ENCODE measurements at regions not wholly inside any gene's neighbourhood (a gene's known extent, or its start where the extent isn't known, plus 50 kb on each side); places are given as distances from the start of the nearest gene placed in this dataset.

DNA sequence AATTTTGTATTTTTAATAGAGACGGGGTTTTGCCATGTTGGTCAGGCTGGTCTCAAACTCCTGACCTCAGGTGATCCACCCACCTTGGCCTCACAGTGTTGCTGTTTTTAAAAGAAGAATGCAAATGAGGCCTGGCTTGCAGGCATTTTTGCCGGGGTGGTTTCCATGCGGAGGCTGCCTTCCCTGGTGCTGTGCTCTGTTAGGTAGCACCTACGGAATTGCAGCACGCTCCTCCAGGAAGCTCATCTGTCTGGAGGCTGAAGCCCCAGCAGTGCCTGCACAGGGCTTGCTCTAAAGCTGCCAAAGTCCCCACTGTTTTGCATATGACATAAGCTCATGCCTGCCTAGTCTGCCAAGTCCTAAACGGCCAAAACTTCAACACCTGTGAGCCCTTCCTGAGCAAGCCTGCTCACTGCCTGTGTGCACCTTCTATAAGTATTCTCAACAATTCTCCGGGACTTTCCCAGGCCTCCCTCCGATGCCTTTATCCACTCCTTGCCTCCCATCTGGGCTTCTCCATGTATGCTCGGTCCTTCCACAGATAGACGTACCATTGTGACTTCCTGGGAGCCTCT is 551.3 kb upstream of the RAB6C start:
- TF ChIP-seq ZNF830 (CRISPR knock-in tag; IDR thresholded peaks at IDR 0.05) (no peak), RAD51 (IDR thresholded peaks at IDR 0.05; ENCODE audit: borderline replicate concordance, low read depth) (no peak), ESRRB (CRISPR knock-in tag; IDR thresholded peaks at IDR 0.05; ENCODE audit: borderline replicate concordance) (no peak), ELF4 (CRISPR knock-in tag; IDR thresholded peaks at IDR 0.05) (no peak), RAD21 (CRISPR knock-in tag; conservative IDR thresholded peaks at IDR 0.05 in 1 of 2, IDR thresholded peaks at IDR 0.05 in 1 of 2) (no peak), CREM (IDR thresholded peaks at IDR 0.05; ENCODE audit: low read depth) (no peak), EP300 (IDR thresholded peaks at IDR 0.05; ENCODE audit: low read length) (no peak), JUNB (CRISPR knock-in tag; conservative IDR thresholded peaks at IDR 0.05) (no peak)
- TF ChIP-seq, protein P1, sequence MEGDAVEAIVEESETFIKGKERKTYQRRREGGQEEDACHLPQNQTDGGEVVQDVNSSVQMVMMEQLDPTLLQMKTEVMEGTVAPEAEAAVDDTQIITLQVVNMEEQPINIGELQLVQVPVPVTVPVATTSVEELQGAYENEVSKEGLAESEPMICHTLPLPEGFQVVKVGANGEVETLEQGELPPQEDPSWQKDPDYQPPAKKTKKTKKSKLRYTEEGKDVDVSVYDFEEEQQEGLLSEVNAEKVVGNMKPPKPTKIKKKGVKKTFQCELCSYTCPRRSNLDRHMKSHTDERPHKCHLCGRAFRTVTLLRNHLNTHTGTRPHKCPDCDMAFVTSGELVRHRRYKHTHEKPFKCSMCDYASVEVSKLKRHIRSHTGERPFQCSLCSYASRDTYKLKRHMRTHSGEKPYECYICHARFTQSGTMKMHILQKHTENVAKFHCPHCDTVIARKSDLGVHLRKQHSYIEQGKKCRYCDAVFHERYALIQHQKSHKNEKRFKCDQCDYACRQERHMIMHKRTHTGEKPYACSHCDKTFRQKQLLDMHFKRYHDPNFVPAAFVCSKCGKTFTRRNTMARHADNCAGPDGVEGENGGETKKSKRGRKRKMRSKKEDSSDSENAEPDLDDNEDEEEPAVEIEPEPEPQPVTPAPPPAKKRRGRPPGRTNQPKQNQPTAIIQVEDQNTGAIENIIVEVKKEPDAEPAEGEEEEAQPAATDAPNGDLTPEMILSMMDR (IDR thresholded peaks at IDR 0.05 in 2 of 3, conservative IDR thresholded peaks at IDR 0.05 in 1 of 3; ENCODE audit: insufficient read depth in 2 of 3, low read depth in 1 of 3, low read length in 3 of 3) = no peak
- TF ChIP-seq, protein P2, sequence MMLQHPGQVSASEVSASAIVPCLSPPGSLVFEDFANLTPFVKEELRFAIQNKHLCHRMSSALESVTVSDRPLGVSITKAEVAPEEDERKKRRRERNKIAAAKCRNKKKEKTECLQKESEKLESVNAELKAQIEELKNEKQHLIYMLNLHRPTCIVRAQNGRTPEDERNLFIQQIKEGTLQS (IDR thresholded peaks at IDR 0.05) = no peak
- TF ChIP-seq, protein P2 (CRISPR knock-in tag; conservative IDR thresholded peaks at IDR 0.05) = no peak
- TF ChIP-seq, protein P3, sequence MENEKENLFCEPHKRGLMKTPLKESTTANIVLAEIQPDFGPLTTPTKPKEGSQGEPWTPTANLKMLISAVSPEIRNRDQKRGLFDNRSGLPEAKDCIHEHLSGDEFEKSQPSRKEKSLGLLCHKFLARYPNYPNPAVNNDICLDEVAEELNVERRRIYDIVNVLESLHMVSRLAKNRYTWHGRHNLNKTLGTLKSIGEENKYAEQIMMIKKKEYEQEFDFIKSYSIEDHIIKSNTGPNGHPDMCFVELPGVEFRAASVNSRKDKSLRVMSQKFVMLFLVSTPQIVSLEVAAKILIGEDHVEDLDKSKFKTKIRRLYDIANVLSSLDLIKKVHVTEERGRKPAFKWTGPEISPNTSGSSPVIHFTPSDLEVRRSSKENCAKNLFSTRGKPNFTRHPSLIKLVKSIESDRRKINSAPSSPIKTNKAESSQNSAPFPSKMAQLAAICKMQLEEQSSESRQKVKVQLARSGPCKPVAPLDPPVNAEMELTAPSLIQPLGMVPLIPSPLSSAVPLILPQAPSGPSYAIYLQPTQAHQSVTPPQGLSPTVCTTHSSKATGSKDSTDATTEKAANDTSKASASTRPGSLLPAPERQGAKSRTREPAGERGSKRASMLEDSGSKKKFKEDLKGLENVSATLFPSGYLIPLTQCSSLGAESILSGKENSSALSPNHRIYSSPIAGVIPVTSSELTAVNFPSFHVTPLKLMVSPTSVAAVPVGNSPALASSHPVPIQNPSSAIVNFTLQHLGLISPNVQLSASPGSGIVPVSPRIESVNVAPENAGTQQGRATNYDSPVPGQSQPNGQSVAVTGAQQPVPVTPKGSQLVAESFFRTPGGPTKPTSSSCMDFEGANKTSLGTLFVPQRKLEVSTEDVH (IDR thresholded peaks at IDR 0.05; ENCODE audit: low read depth, partially characterized antibody) = no peak
